ENCODE measurements at regions not wholly inside any gene's neighbourhood (a gene's known extent, or its start where the extent isn't known, plus 50 kb on each side); places are given as distances from the start of the nearest gene placed in this dataset.

GRCh38 chr7:18395868-18396267, 99.7 kb upstream of the HDAC9 start (continued):
- no peak for TF ChIP-seq ZNF462 (CRISPR knock-in tag; IDR thresholded peaks at IDR 0.05)
- no peak for TF ChIP-seq REST (IDR thresholded peaks at IDR 0.05; ENCODE audit: unreplicated experiment)
- no peak for TF ChIP-seq ZNF331 (CRISPR knock-in tag; IDR thresholded peaks at IDR 0.05; ENCODE audit: low read depth)
- TF ChIP-seq JUNB (IDR thresholded peaks at IDR 0.05; ENCODE audit: unreplicated experiment), result no peak
- TF ChIP-seq CREB1 (CRISPR knock-in tag; IDR thresholded peaks at IDR 0.05; ENCODE audit: low read depth), result no peak

- Histone ChIP-seq H3K4me3 (peak overlapping the region; percentile 13), H3K27me3 (ENCODE audit: insufficient read depth) (no peaks in the 10 kb centered on the region), H3K79me2 (replicated peaks; ENCODE audit: insufficient read depth) (no peaks in the 10 kb centered on the region), H3K4me1 (ENCODE audit: insufficient read depth) (peaks cover 46% of the 10 kb centered on the region), H3F3A (replicated peaks; ENCODE audit: low read depth) (no peaks in the 10 kb centered on the region), H2AFZ (no peak overlapping the region), H3K36me3 (ENCODE audit: insufficient read depth) (no peaks in the 10 kb centered on the region), H3K9me2 (ENCODE audit: insufficient read depth) (no peaks in the 10 kb centered on the region), H3K4me2 (peak overlapping the region; percentile 44), H4K20me1 (replicated peaks; ENCODE audit: insufficient read depth) (no peaks in the 10 kb centered on the region), H3K27ac (ENCODE audit: low read depth) (peak overlapping the region; percentile 36; the same call in 1 of the 2 replicates)
- Mint-ChIP-seq H3K36me3 (ENCODE audit: low read depth) (no peaks in the 10 kb centered on the region), H3K4me1 (peaks cover 52% of the 10 kb centered on the region), H3K27me3 (ENCODE audit: insufficient read depth, low read depth, poor library complexity) (peaks cover 2% of the 10 kb centered on the region), H3K27ac (no peak overlapping the region), H3K4me3 (0 out of 3 replicates have a peak overlapping the region, but pooled peaks have one; percentile 0), H3K9me3 (no peaks in the 10 kb centered on the region)
- ATAC-seq (peak; percentile 64), DNase-seq (ENCODE audit: low spot score) (peak; percentile 24)
- no peak for TF ChIP-seq STAT1 (IDR thresholded peaks at IDR 0.05; ENCODE audit: unreplicated experiment)
- peak; percentile 48; the same call in 1 of the 2 replicates for TF ChIP-seq NANOG (IDR thresholded peaks at IDR 0.05; ENCODE audit: borderline replicate concordance)
These were observed 98.6 kb upstream of the HDAC9 start for GRCh38 chr7:18396953-18397352.

All from GM23338 (cell line).